ENCODE measurements at regions not wholly inside any gene's neighbourhood (a gene's known extent, or its start where the extent isn't known, plus 50 kb on each side); places are given as distances from the start of the nearest gene placed in this dataset.

- no peak for TF ChIP-seq CTCF (IDR thresholded peaks at IDR 0.05; ENCODE audit: low read depth, low read length, missing control alignments)
- DNase-seq (ENCODE audit: low read depth), result no peak
- in situ Hi-C loops (cut with HindIII; ENCODE audit: low sequenced_read_pairs), result no loop called here
- no peak overlapping the region for H3K4me3 ChIP-seq (ENCODE audit: low read depth, low read length)
Observed at GRCh38 chr20:11843289-11843688, 74.4 kb upstream of the BTBD3 start.

- no peak for TF ChIP-seq CTCF (IDR thresholded peaks at IDR 0.05; ENCODE audit: low read depth, low read length, missing control alignments)
- in situ Hi-C loops (cut with HindIII; ENCODE audit: low sequenced_read_pairs), result no loop called here
- H3K4me3 ChIP-seq (ENCODE audit: low read depth, low read length), result no peak overlapping the region
- DNase-seq (ENCODE audit: low read depth), result no peak
Observed at GRCh38 chr20:11844691-11845090, 73.0 kb upstream of the BTBD3 start.

GRCh38 chr20:11845340-11845739 lies 72.4 kb upstream of the BTBD3 start:
- DNase-seq (ENCODE audit: low read depth), result no peak
- in situ Hi-C loops (cut with HindIII; ENCODE audit: low sequenced_read_pairs), result no loop called here

GRCh38 chr20:11846131-11846530 lies 71.6 kb upstream of the BTBD3 start:
- in situ Hi-C loops (cut with HindIII; ENCODE audit: low sequenced_read_pairs), result no loop called here
- DNase-seq (ENCODE audit: low read depth), result no peak
- H3K4me3 ChIP-seq (ENCODE audit: low read depth, low read length), result no peak overlapping the region
- no peak for TF ChIP-seq CTCF (IDR thresholded peaks at IDR 0.05; ENCODE audit: low read depth, low read length, missing control alignments)

More at GRCh38 chr20:11845340-11845739, 72.4 kb upstream of the BTBD3 start:
- TF ChIP-seq CTCF (IDR thresholded peaks at IDR 0.05; ENCODE audit: low read depth, low read length, missing control alignments), result no peak
- no peak overlapping the region for H3K4me3 ChIP-seq (ENCODE audit: low read depth, low read length)

- no peak for TF ChIP-seq CTCF (IDR thresholded peaks at IDR 0.05; ENCODE audit: low read depth, low read length, missing control alignments)
- DNase-seq (ENCODE audit: low read depth), result no peak
- H3K4me3 ChIP-seq (ENCODE audit: low read depth, low read length), result no peak overlapping the region
- in situ Hi-C loops (cut with HindIII; ENCODE audit: low sequenced_read_pairs), result no loop called here
Observed at GRCh38 chr20:11847827-11848226, 69.9 kb upstream of the BTBD3 start.

- no peak overlapping the region for H3K4me3 ChIP-seq (ENCODE audit: low read depth, low read length)
- no peak for DNase-seq (ENCODE audit: low read depth)
- TF ChIP-seq CTCF (IDR thresholded peaks at IDR 0.05; ENCODE audit: low read depth, low read length, missing control alignments), result no peak
- in situ Hi-C loops (cut with HindIII; ENCODE audit: low sequenced_read_pairs), result no loop called here
Observed at GRCh38 chr20:11849270-11849915, 68.3 kb upstream of the BTBD3 start.

Data from astrocyte of the cerebellum (primary cell).